Trophoblast cell (in vitro differentiated cells and primary cell): ENCODE measurements at regions not wholly inside any gene's neighbourhood (a gene's known extent, or its start where the extent isn't known, plus 50 kb on each side); places are given as distances from the start of the nearest gene placed in this dataset.
A peak's percentile ranks its signal among the peaks of the same experiment; 100 is the strongest.

Experiments used
- DNase-seq, 2 donors: peaks; one replicate each; pipeline ENCODE4 v3.0.0-alpha.2; 2016
- H2AFZ ChIP-seq: 2 replicates; pipeline ENCODE4 v1.6.1; 2013; ENCODE audit warnings: low read length, moderate library complexity, mild to moderate bottlenecking; ENCODE audit not compliant: insufficient read depth, poor library complexity
- H2AK5ac ChIP-seq: 2 replicates; pipeline ENCODE4 v1.6.1; 2013; ENCODE audit warnings: mild to moderate bottlenecking, low read length
- H2BK120ac ChIP-seq: 2 replicates; pipeline ENCODE4 v1.6.1; 2013; ENCODE audit warnings: low read length, mild to moderate bottlenecking, moderate library complexity; ENCODE audit not compliant: insufficient read depth, poor library complexity
- H2BK12ac ChIP-seq: 2 replicates; pipeline ENCODE4 v1.6.1; 2013; ENCODE audit warnings: mild to moderate bottlenecking, low read length, moderate library complexity
- H2BK5ac ChIP-seq: 2 replicates; pipeline ENCODE4 v1.6.1; 2013; ENCODE audit warnings: low read length, low read depth, moderate library complexity, mild to moderate bottlenecking; ENCODE audit not compliant: poor library complexity
- H3K14ac ChIP-seq: 2 replicates; pipeline ENCODE4 v1.6.1; 2013; ENCODE audit warnings: mild to moderate bottlenecking, low read length
- H3K18ac ChIP-seq: 2 replicates; pipeline ENCODE4 v1.6.1; 2013; ENCODE audit warnings: mild to moderate bottlenecking, low read length
- H3K23ac ChIP-seq: 2 replicates; pipeline ENCODE4 v1.6.1; 2013; ENCODE audit warnings: low read length
- H3K27ac ChIP-seq: 2 replicates; pipeline ENCODE4 v1.5.1; 2013; ENCODE audit warnings: low read depth, mild to moderate bottlenecking, inconsistent platforms, low read length, moderate library complexity
- H3K27me3 ChIP-seq: 2 replicates; pipeline ENCODE4 v1.6.1; 2013; ENCODE audit warnings: inconsistent platforms, mild to moderate bottlenecking, low read length, moderate library complexity; ENCODE audit not compliant: insufficient read depth
- H3K36me3 ChIP-seq, 2 experiments: 1 replicate in 1 of 2; 2 replicates in 1 of 2; pipeline ENCODE4 v1.6.1; 2013; ENCODE audit warnings: low read length in 2 of 2, mild to moderate bottlenecking in 2 of 2, moderate library complexity in 1 of 2; ENCODE audit not compliant: insufficient read depth in 2 of 2, control insufficient read depth in 1 of 2
- H3K4ac ChIP-seq: 2 replicates; pipeline ENCODE4 v1.6.1; 2013; ENCODE audit warnings: low read depth, mild to moderate bottlenecking, low read length, moderate library complexity
- H3K4me1 ChIP-seq, 2 experiments: 1 replicate in 1 of 2; 2 replicates in 1 of 2; pipeline ENCODE4 v1.6.1; 2013; ENCODE audit warnings: low read length in 2 of 2, mild to moderate bottlenecking in 2 of 2, moderate library complexity in 1 of 2; ENCODE audit not compliant: insufficient read depth in 2 of 2, control insufficient read depth in 1 of 2
- H3K4me2 ChIP-seq: 2 replicates; pipeline ENCODE4 v1.6.1; 2013; ENCODE audit warnings: inconsistent platforms, mild to moderate bottlenecking, low read length, moderate library complexity
- H3K4me3 ChIP-seq: 2 replicates; pipeline ENCODE4 v1.5.1; 2013; ENCODE audit warnings: mild to moderate bottlenecking, low read depth, low read length, inconsistent platforms
- H3K79me1 ChIP-seq: one replicate; pipeline ENCODE4 v1.6.1; 2013; ENCODE audit warnings: low read length
- H3K79me2 ChIP-seq: 2 replicates; pipeline ENCODE4 v1.6.1; 2013; ENCODE audit warnings: low read length, mild to moderate bottlenecking; ENCODE audit not compliant: control insufficient read depth, insufficient read depth, poor library complexity
- H3K9ac ChIP-seq: 2 replicates; pipeline ENCODE4 v1.6.1; 2013; ENCODE audit warnings: mild to moderate bottlenecking, low read length
- H3K9me3 ChIP-seq: 2 replicates; pipeline ENCODE4 v1.6.1; 2013; ENCODE audit warnings: low read depth, mild to moderate bottlenecking, control low read depth, inconsistent platforms, low read length; ENCODE audit not compliant: insufficient read depth
- H4K12ac ChIP-seq: 2 replicates; pipeline ENCODE4 v1.6.1; 2013; ENCODE audit warnings: low read depth, mild to moderate bottlenecking, low read length, moderate library complexity
- H4K8ac ChIP-seq: 2 replicates; pipeline ENCODE4 v1.6.1; 2013; ENCODE audit warnings: low read depth, mild to moderate bottlenecking, low read length, moderate library complexity
- H4K91ac ChIP-seq: one replicate; pipeline ENCODE4 v1.6.1; 2013; ENCODE audit warnings: low read depth, mild to moderate bottlenecking, low read length, moderate library complexity
- WGBS: extraction: QIAGEN DNeasy Blood & Tissue Kit; methylation state at CpG from one replicate; pipeline ENCODE4 v1.1.7; 2013; ENCODE audit warnings: missing lambda C conversion rate; ENCODE audit not compliant: insufficient read length, insufficient coverage; ENCODE audit errors: extremely low coverage; 5-methylcytosine and 5-hydroxymethylcytosine counted together

DNA sequence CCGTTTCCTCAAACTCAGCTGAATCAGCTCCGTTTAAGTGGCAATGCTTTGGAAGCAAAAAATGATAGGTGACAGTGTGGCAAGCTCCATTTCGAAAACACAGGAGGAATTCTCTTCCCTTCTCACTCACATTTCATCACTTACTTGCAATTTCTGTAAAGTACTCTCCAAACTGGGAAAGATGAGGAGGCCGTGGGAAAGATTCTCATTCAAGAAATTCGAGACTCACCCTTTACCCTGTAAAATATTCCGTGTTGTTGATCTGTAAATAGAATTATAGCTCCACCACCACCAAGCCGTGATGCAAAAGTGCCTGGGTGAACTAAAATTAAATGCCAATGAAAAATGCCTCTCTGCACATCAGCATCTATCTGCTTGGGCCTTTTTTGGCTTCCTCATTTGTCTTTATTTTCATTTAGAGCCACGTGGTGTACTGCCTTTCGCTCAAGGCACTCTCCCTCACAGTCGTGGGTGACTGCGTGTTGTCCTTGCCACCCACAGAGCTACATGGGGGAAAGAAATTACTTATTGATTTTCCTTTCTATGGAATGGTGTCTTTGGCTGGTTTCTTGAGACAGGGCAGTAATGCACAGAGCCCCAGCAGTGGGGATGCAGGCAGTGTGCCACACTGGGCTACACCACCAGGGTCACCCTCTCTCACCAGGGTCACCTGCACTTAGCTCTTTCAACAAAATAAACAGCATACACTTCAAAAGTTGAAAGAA is 289.3 kb upstream of the TAS2R1 start:
- H2BK5ac ChIP-seq = no peak overlapping the region
- H2BK120ac ChIP-seq = no peak overlapping the region
- H3K4me1 ChIP-seq = peaks cover 5 to 8% of the 10 kb centered on the region in 2 experiments
- no peak overlapping the region for H3K23ac ChIP-seq
- no peak for DNase-seq
- H4K12ac ChIP-seq = no peak overlapping the region
- no peak overlapping the region for H2BK12ac ChIP-seq
- H3K14ac ChIP-seq = no peak overlapping the region
- H4K91ac ChIP-seq = no peak overlapping the region
- no peaks in the 10 kb centered on the region for H3K27me3 ChIP-seq
- no CpG with 5 or more reads among the region's 11 CpGs for WGBS
- no peak overlapping the region for H3K4me3 ChIP-seq
- H3K27ac ChIP-seq = no peak overlapping the region
- peaks cover 2% of the 10 kb centered on the region for H3K79me1 ChIP-seq
- no peak overlapping the region for H2AK5ac ChIP-seq
- H3K9me3 ChIP-seq = peaks cover 4% of the 10 kb centered on the region
- no peak overlapping the region for H3K9ac ChIP-seq
- no peak overlapping the region for H2AFZ ChIP-seq
- no peaks in the 10 kb centered on the region for H3K36me3 ChIP-seq
- no peak overlapping the region for H3K4me2 ChIP-seq
- H3K79me2 ChIP-seq = no peaks in the 10 kb centered on the region
- H3K4ac ChIP-seq = no peak overlapping the region
- no peak overlapping the region for H4K8ac ChIP-seq
- no peak overlapping the region for H3K18ac ChIP-seq

DNA sequence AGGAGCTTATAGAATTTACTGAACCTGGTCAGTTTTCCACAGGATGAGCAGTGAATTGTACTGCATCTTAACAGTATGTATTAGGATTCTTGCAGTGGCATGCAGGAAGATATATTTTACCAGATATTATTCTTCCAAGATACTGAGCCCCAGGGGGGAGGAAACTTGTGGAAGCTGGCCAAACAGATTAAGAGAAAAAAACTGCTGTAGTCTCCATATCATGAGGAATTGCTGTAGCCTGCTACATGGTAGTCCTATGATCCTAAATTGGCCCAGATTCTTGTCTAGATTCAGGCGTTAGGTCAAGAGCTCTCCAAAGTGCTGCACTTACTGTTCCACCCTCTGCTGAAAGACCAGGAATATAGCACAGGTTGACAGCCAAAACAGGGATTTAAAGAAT is 275.5 kb upstream of the TAS2R1 start:
- WGBS = no CpG with 5 or more reads among the region's 1 CpG
- Histone ChIP-seq H3K36me3 (no peaks in the 10 kb centered on the region), H3K4me1 (peaks cover 3 to 9% of the 10 kb centered on the region in 2 experiments), H2BK120ac (no peak overlapping the region), H3K18ac (no peak overlapping the region), H2BK5ac (no peak overlapping the region), H2BK12ac (no peak overlapping the region), H4K91ac (no peak overlapping the region), H3K4me2 (no peak overlapping the region), H4K8ac (no peak overlapping the region), H3K4ac (no peak overlapping the region), H3K79me1 (peaks cover 9% of the 10 kb centered on the region), H4K12ac (no peak overlapping the region), H3K9me3 (no peaks in the 10 kb centered on the region), H3K79me2 (no peaks in the 10 kb centered on the region), H3K14ac (no peak overlapping the region), H3K27ac (no peak overlapping the region), H3K9ac (no peak overlapping the region), H2AK5ac (no peak overlapping the region), H3K4me3 (no peak overlapping the region), H2AFZ (no peak overlapping the region), H3K23ac (no peak overlapping the region), H3K27me3 (no peaks in the 10 kb centered on the region)
- DNase-seq = no peak

DNA sequence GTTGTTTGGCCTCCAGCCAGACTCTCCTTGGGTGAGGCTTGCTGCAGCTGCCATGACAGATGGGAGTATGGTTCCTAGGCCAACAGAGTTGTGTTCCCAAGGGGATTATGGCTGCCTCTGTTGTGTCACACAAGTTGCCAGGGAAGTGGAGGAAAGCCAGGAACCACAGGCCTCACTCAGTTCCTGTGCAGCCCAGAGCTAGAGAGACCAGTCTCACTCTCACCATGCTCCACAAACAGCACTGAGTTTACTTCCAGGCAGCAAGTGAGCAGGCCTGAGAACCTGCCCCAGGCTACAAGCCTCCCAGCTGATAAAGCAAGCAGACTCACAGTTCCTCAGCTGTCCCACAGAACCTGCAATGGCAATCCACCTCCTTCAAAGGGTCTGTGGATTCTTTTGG is 273.6 kb upstream of the TAS2R1 start:
- peak overlapping the region; percentile 11 for H2BK12ac ChIP-seq
- no peak overlapping the region for H3K4me2 ChIP-seq
- H3K4me3 ChIP-seq = no peak overlapping the region
- no peak overlapping the region for H2AFZ ChIP-seq
- no peaks in the 10 kb centered on the region for H3K79me2 ChIP-seq
- H4K12ac ChIP-seq = no peak overlapping the region
- no peak for DNase-seq
- H3K4ac ChIP-seq = no peak overlapping the region
- H2BK120ac ChIP-seq = peak overlapping the region; percentile 49
- H3K18ac ChIP-seq = peak overlapping the region; percentile 24
- H4K8ac ChIP-seq = no peak overlapping the region
- peaks cover 9% of the 10 kb centered on the region for H3K79me1 ChIP-seq
- no peak overlapping the region for H2BK5ac ChIP-seq
- peaks cover 3 to 9% of the 10 kb centered on the region in 2 experiments for H3K4me1 ChIP-seq
- peak overlapping the region; percentile 72 for H3K27ac ChIP-seq
- no peak overlapping the region for H3K9ac ChIP-seq
- no peaks in the 10 kb centered on the region for H3K36me3 ChIP-seq
- H4K91ac ChIP-seq = peak overlapping the region; percentile 9
- H3K9me3 ChIP-seq = no peaks in the 10 kb centered on the region
- H3K27me3 ChIP-seq = no peaks in the 10 kb centered on the region
- no peak overlapping the region for H2AK5ac ChIP-seq
- no peak overlapping the region for H3K14ac ChIP-seq
- H3K23ac ChIP-seq = no peak overlapping the region

GRCh38 chr5:9898319-9898718 is 268.2 kb upstream of the TAS2R1 start:
- no peak overlapping the region for H4K91ac ChIP-seq
- no peak overlapping the region for H2BK12ac ChIP-seq
- H3K27me3 ChIP-seq = no peaks in the 10 kb centered on the region
- H3K14ac ChIP-seq = no peak overlapping the region
- H3K18ac ChIP-seq = no peak overlapping the region
- no peaks in the 10 kb centered on the region for H3K9me3 ChIP-seq
- H2BK5ac ChIP-seq = no peak overlapping the region
- H3K9ac ChIP-seq = no peak overlapping the region
- no peak overlapping the region for H3K23ac ChIP-seq
- H3K4me3 ChIP-seq = no peak overlapping the region
- no CpG with 5 or more reads among the region's 4 CpGs for WGBS
- H2AK5ac ChIP-seq = no peak overlapping the region
- H3K36me3 ChIP-seq = no peaks in the 10 kb centered on the region
- H4K12ac ChIP-seq = no peak overlapping the region
- no peak overlapping the region for H3K4me2 ChIP-seq
- no peak overlapping the region for H3K4ac ChIP-seq
- H2AFZ ChIP-seq = no peak overlapping the region
- no peak overlapping the region for H2BK120ac ChIP-seq
- H3K27ac ChIP-seq = no peak overlapping the region
- H3K4me1 ChIP-seq = peaks cover 0 to 2% of the 10 kb centered on the region in 2 experiments
- H3K79me2 ChIP-seq = no peaks in the 10 kb centered on the region
- DNase-seq = peak in 1 of 2 donors; percentile 7
- H3K79me1 ChIP-seq = peaks cover 4% of the 10 kb centered on the region
- H4K8ac ChIP-seq = no peak overlapping the region
